Peyer's patch (tissue), 4 donors: ENCODE measurements at regions not wholly inside any gene's neighbourhood (a gene's known extent, or its start where the extent isn't known, plus 50 kb on each side); places are given as distances from the start of the nearest gene placed in this dataset.

ENCODE experiments used
- POLR2A ChIP-seq, 2 donors: fragments of 450-650 bp; IDR thresholded peaks; one replicate each; pipeline ENCODE4 v1.5.1; 2017; ENCODE audit warnings: antibody characterized with exemption in 2 of 2, mild to moderate bottlenecking in 2 of 2, moderate library complexity in 2 of 2
- TF ChIP-seq, protein P1 (sequence below), 6 experiments: fragments of 450-650 bp in 4 of 6; fragments of 200-600 bp in 2 of 6; sonication (generic) in 1 of 6; IDR thresholded peaks; one replicate each; pipeline ENCODE4 v1.5.1; 2017 to 2019; ENCODE audit warnings: antibody characterized with exemption in 6 of 6, mild to moderate bottlenecking in 3 of 6, moderate library complexity in 1 of 6

DNA sequence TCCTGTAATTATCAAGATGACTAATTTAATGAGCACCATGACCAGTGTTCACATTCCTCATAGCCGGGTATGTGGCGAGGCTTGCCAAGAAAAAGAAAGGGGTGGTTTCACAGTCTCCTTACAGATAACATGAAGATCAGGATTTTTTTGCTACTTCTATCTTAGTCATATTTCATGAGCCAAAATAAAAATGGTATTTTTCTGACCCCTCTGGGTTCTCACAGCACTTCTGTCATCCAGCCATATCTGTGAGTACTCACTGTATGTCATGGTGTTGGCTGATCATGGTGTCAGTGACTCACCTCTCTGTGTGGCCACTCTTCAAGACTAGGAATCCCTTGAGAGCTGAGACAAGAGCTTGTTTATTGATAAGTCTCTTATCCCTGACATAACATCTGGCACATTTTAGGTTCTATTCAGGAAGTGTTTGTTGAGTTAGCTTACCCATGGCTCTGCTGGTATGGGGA lies 130.5 kb upstream of the LMCD1 start:
- TF ChIP-seq, protein P1, sequence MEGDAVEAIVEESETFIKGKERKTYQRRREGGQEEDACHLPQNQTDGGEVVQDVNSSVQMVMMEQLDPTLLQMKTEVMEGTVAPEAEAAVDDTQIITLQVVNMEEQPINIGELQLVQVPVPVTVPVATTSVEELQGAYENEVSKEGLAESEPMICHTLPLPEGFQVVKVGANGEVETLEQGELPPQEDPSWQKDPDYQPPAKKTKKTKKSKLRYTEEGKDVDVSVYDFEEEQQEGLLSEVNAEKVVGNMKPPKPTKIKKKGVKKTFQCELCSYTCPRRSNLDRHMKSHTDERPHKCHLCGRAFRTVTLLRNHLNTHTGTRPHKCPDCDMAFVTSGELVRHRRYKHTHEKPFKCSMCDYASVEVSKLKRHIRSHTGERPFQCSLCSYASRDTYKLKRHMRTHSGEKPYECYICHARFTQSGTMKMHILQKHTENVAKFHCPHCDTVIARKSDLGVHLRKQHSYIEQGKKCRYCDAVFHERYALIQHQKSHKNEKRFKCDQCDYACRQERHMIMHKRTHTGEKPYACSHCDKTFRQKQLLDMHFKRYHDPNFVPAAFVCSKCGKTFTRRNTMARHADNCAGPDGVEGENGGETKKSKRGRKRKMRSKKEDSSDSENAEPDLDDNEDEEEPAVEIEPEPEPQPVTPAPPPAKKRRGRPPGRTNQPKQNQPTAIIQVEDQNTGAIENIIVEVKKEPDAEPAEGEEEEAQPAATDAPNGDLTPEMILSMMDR (IDR thresholded peaks at IDR 0.05): no peak
- TF ChIP-seq POLR2A (IDR thresholded peaks at IDR 0.05): no peak
